ENCODE measurements at regions not wholly inside any gene's neighbourhood (a gene's known extent, or its start where the extent isn't known, plus 50 kb on each side); places are given as distances from the start of the nearest gene placed in this dataset.

GRCh38 chr3:64891021-64891420 is 203.2 kb upstream of the ADAMTS9 start:
- TF ChIP-seq GATA3 (IDR thresholded peaks at IDR 0.05; ENCODE audit: low read depth, low read length) (no peak), GATA2 (IDR thresholded peaks at IDR 0.05; ENCODE audit: low read depth, low read length) (no peak)
